DOHH2 (cell line): ENCODE measurements at regions not wholly inside any gene's neighbourhood (a gene's known extent, or its start where the extent isn't known, plus 50 kb on each side); places are given as distances from the start of the nearest gene placed in this dataset.

Experiments used
- EZH2phosphoT487 ChIP-seq: fragments of 200-600 bp; sonication (generic); IDR thresholded peaks from 2 replicates; pipeline ENCODE4 v1.6.1; 2017; ENCODE audit warnings: borderline replicate concordance, mild to moderate bottlenecking, antibody characterized with exemption, low read length, moderate library complexity, mixed read lengths
- TF ChIP-seq, protein P1 (sequence below): fragments of 200-600 bp; sonication (generic); IDR thresholded peaks from one replicate; pipeline ENCODE4 v1.5.1; 2014; ENCODE audit warnings: antibody characterized with exemption, mild to moderate bottlenecking, low read depth, low read length; ENCODE audit not compliant: poor library complexity, severe bottlenecking

DNA sequence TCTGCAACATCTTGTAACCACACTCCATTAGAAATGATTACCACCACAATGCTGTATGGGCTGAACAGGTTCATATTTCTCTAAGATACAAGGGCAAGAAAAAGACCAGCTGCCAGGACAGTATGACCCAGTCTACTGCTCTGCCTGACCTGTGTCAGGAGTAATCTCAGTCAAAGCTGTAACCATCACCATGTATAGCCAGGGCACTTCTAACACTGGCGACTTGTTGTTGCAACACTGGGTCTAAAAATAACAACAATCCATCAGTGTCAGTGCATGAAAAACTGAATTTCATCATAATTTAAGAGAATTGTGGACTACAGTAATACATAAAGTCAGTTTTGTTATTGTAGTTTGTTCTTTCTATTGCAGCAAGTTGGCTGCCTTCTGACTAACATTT lies 738.6 kb upstream of the ADGRB3 start:
- TF ChIP-seq, protein P1, sequence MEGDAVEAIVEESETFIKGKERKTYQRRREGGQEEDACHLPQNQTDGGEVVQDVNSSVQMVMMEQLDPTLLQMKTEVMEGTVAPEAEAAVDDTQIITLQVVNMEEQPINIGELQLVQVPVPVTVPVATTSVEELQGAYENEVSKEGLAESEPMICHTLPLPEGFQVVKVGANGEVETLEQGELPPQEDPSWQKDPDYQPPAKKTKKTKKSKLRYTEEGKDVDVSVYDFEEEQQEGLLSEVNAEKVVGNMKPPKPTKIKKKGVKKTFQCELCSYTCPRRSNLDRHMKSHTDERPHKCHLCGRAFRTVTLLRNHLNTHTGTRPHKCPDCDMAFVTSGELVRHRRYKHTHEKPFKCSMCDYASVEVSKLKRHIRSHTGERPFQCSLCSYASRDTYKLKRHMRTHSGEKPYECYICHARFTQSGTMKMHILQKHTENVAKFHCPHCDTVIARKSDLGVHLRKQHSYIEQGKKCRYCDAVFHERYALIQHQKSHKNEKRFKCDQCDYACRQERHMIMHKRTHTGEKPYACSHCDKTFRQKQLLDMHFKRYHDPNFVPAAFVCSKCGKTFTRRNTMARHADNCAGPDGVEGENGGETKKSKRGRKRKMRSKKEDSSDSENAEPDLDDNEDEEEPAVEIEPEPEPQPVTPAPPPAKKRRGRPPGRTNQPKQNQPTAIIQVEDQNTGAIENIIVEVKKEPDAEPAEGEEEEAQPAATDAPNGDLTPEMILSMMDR, result no peak
- TF ChIP-seq EZH2phosphoT487, result no peak
